ENCODE measurements at regions not wholly inside any gene's neighbourhood (a gene's known extent, or its start where the extent isn't known, plus 50 kb on each side); places are given as distances from the start of the nearest gene placed in this dataset.

DNA sequence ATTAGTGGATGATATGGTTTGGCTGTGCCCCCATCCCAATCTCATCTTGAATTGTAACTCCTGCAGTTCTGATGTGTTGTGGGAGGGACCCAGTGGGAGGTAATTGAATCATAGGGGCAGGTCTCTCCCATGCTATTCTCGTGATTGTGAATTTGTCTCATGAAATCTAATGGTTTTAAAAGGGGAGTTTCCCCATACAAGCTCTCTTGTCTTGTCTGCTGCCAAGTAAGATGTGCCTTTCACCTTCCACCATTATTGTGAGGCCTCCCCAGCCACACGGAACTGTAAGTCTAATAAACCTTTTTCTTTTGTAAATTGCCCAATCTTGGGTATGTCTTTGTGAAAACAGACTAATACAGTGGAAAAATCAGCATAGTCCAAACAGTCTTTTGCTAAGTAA, 235.5 kb downstream of the TMEM161B start:
- ChIA-PET CTCF (no interaction called here), POLR2A (no interaction called here)
- TF ChIP-seq, protein P1, sequence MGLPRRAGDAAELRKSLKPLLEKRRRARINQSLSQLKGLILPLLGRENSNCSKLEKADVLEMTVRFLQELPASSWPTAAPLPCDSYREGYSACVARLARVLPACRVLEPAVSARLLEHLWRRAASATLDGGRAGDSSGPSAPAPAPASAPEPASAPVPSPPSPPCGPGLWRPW (IDR thresholded peaks at IDR 0.05), result no peak
- TF ChIP-seq PHF8 (IDR thresholded peaks at IDR 0.05; ENCODE audit: borderline replicate concordance, low read depth) (no peak), TP53 (CRISPR knock-in tag; IDR thresholded peaks at IDR 0.05) (no peak), HDAC2 (IDR thresholded peaks at IDR 0.05) (no peak), EHMT2 (IDR thresholded peaks at IDR 0.05; ENCODE audit: low read depth) (no peak), CBX2 (IDR thresholded peaks at IDR 0.05; ENCODE audit: borderline replicate concordance, low read depth) (no peak), JUN (IDR thresholded peaks at IDR 0.05) (no peak), BHLHE40 (IDR thresholded peaks at IDR 0.05; ENCODE audit: low read depth, low read length) (no peak), HEYL (CRISPR knock-in tag; IDR thresholded peaks at IDR 0.05) (no peak), FOSB (CRISPR knock-in tag; IDR thresholded peaks at IDR 0.05) (no peak), RARB (CRISPR knock-in tag; IDR thresholded peaks at IDR 0.05) (no peak), GATA3 (IDR thresholded peaks at IDR 0.05; ENCODE audit: borderline replicate concordance) (no peak), FOSL2 (IDR thresholded peaks at IDR 0.05) (no peak), FOSL2 (CRISPR knock-in tag; IDR thresholded peaks at IDR 0.05) (no peak), CEBPB (IDR thresholded peaks at IDR 0.05) (no peak), ZSCAN20 (CRISPR knock-in tag; IDR thresholded peaks at IDR 0.05) (no peak), MYC (IDR thresholded peaks at IDR 0.05; ENCODE audit: borderline replicate concordance, low read length) (no peak), CBX8 (IDR thresholded peaks at IDR 0.05) (no peak)
- TF ChIP-seq, protein P2, sequence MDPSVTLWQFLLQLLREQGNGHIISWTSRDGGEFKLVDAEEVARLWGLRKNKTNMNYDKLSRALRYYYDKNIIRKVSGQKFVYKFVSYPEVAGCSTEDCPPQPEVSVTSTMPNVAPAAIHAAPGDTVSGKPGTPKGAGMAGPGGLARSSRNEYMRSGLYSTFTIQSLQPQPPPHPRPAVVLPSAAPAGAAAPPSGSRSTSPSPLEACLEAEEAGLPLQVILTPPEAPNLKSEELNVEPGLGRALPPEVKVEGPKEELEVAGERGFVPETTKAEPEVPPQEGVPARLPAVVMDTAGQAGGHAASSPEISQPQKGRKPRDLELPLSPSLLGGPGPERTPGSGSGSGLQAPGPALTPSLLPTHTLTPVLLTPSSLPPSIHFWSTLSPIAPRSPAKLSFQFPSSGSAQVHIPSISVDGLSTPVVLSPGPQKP (IDR thresholded peaks at IDR 0.05; ENCODE audit: low read depth, low read length), result no peak
- TF ChIP-seq, protein P3, sequence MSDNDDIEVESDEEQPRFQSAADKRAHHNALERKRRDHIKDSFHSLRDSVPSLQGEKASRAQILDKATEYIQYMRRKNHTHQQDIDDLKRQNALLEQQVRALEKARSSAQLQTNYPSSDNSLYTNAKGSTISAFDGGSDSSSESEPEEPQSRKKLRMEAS (IDR thresholded peaks at IDR 0.05), result no peak
- TF ChIP-seq, protein P4, sequence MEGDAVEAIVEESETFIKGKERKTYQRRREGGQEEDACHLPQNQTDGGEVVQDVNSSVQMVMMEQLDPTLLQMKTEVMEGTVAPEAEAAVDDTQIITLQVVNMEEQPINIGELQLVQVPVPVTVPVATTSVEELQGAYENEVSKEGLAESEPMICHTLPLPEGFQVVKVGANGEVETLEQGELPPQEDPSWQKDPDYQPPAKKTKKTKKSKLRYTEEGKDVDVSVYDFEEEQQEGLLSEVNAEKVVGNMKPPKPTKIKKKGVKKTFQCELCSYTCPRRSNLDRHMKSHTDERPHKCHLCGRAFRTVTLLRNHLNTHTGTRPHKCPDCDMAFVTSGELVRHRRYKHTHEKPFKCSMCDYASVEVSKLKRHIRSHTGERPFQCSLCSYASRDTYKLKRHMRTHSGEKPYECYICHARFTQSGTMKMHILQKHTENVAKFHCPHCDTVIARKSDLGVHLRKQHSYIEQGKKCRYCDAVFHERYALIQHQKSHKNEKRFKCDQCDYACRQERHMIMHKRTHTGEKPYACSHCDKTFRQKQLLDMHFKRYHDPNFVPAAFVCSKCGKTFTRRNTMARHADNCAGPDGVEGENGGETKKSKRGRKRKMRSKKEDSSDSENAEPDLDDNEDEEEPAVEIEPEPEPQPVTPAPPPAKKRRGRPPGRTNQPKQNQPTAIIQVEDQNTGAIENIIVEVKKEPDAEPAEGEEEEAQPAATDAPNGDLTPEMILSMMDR (IDR thresholded peaks at IDR 0.05), result no peak
- Histone ChIP-seq H3K27ac (no peak overlapping the region), H3K4me2 (no peak overlapping the region), H3K9me3 (no peaks in the 10 kb centered on the region), H3K4me1 (no peaks in the 10 kb centered on the region), H3K4me3 (no peak overlapping the region)
- 0% methylated on average over 2 of the region's 2 CpGs for WGBS (ENCODE audit: missing lambda C conversion rate)
- FAIRE-seq (no peak), ATAC-seq (no peak), DNase-seq (ENCODE audit: low read depth in 1 of 2, low spot score in 1 of 2) (no peak)

DNA sequence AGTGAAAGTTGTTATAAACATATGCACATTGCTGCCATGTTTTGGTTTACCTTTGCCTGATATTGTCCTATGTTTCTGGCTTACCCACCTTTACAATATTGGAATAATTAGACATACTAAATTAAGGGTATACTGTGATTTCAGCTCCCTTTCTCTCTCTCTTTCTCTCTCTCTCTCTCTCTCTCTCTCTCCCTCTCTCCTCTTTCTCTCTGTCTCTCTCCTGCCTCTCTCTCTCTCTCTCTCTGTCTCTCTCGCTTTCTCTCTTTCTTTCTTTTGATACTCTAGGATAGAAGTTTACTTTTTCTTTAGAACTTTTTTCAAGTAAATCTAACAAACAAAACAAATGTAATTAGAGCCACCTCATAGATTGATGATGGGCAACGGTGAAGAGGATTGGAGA, 239.6 kb downstream of the TMEM161B start:
- POLR2A ChIA-PET, result no interaction called here
- Histone ChIP-seq H3K4me2 (no peak overlapping the region), H3K4me3 (no peak overlapping the region), H3K9me3 (no peaks in the 10 kb centered on the region), H3K4me1 (no peaks in the 10 kb centered on the region), H3K27ac (no peak overlapping the region)
- FAIRE-seq (no peak), DNase-seq (ENCODE audit: low read depth in 1 of 2, low spot score in 1 of 2) (no peak), ATAC-seq (no peak)
- CTCF ChIA-PET, result no interaction called here
- TF ChIP-seq NFE2L2 (conservative IDR thresholded peaks at IDR 0.05; ENCODE audit: low read length) (no peak), JUN (IDR thresholded peaks at IDR 0.05) (no peak), JUNB (IDR thresholded peaks at IDR 0.05) (no peak), SREBF2 (IDR thresholded peaks at IDR 0.05) (no peak), ZSCAN20 (CRISPR knock-in tag; IDR thresholded peaks at IDR 0.05) (no peak), HOXB5 (CRISPR knock-in tag; IDR thresholded peaks at IDR 0.05) (no peak), HEYL (CRISPR knock-in tag; IDR thresholded peaks at IDR 0.05) (no peak), EP300 (IDR thresholded peaks at IDR 0.05) (no peak), ZFP36 (IDR thresholded peaks at IDR 0.05; ENCODE audit: borderline replicate concordance, partially characterized antibody) (no peak), HDAC2 (IDR thresholded peaks at IDR 0.05) (no peak), MYC (IDR thresholded peaks at IDR 0.05; ENCODE audit: borderline replicate concordance, low read length) (no peak), TP53 (CRISPR knock-in tag; IDR thresholded peaks at IDR 0.05) (no peak), ZNF302 (CRISPR knock-in tag; IDR thresholded peaks at IDR 0.05) (no peak), BHLHE40 (IDR thresholded peaks at IDR 0.05; ENCODE audit: low read depth, low read length) (no peak), ESRRA (IDR thresholded peaks at IDR 0.05; ENCODE audit: borderline replicate concordance, low read length) (no peak), RCOR1 (IDR thresholded peaks at IDR 0.05; ENCODE audit: low read depth, low read length) (no peak)
- TF ChIP-seq, protein P5, sequence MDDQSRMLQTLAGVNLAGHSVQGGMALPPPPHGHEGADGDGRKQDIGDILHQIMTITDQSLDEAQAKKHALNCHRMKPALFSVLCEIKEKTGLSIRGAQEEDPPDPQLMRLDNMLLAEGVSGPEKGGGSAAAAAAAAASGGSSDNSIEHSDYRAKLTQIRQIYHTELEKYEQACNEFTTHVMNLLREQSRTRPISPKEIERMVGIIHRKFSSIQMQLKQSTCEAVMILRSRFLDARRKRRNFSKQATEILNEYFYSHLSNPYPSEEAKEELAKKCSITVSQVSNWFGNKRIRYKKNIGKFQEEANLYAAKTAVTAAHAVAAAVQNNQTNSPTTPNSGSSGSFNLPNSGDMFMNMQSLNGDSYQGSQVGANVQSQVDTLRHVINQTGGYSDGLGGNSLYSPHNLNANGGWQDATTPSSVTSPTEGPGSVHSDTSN (IDR thresholded peaks at IDR 0.05), result no peak
- 47% methylated on average over 2 of the region's 2 CpGs for WGBS (ENCODE audit: missing lambda C conversion rate)
